Chondrocyte (in vitro differentiated cells): ENCODE measurements at regions not wholly inside any gene's neighbourhood (a gene's known extent, or its start where the extent isn't known, plus 50 kb on each side); places are given as distances from the start of the nearest gene placed in this dataset.
A peak's percentile ranks its signal among the peaks of the same experiment; 100 is the strongest.
"Not testable (repeated sequence)": the region's sequence is repeated elsewhere in the genome, so short reads cannot be mapped to it uniquely, and the experiment has no call there.

Experiments used
- DNase-seq: peaks from one replicate; pipeline ENCODE4 v3.0.0; 2021; ENCODE audit warnings: mixed read lengths, low spot score
- H3K27ac Mint-ChIP-seq: one replicate; pipeline ENCODE4 v1.8.0; 2021; ENCODE audit warnings: mild to moderate bottlenecking, moderate library complexity, mixed read lengths; ENCODE audit not compliant: unreplicated experiment
- H3K27me3 Mint-ChIP-seq: 2 replicates; pipeline ENCODE4 v1.8.0; 2021; ENCODE audit warnings: low read depth, mixed read lengths
- H3K36me3 Mint-ChIP-seq: 2 replicates; pipeline ENCODE4 v1.8.0; 2021; ENCODE audit warnings: low read depth, mixed read lengths
- H3K4me1 Mint-ChIP-seq: 2 replicates; pipeline ENCODE4 v1.8.0; 2021; ENCODE audit warnings: low read depth, mild to moderate bottlenecking, mixed read lengths
- H3K4me3 Mint-ChIP-seq: one replicate; pipeline ENCODE4 v1.8.0; 2021; ENCODE audit warnings: mild to moderate bottlenecking, moderate library complexity, mixed read lengths; ENCODE audit not compliant: unreplicated experiment
- H3K9me3 Mint-ChIP-seq: 2 replicates; pipeline ENCODE4 v1.8.0; 2021; ENCODE audit warnings: low read depth, mixed read lengths
- CTCF ChIP-seq: fragments of 200-600 bp; sonication (generic); IDR thresholded peaks from 2 replicates; pipeline ENCODE4 v1.5.0; 2021; ENCODE audit warnings: antibody characterized with exemption, mild to moderate bottlenecking, moderate library complexity

- no peak for DNase-seq
- Mint-ChIP-seq H3K4me1 (peaks cover 16% of the 10 kb centered on the region), H3K9me3 (peaks cover 3% of the 10 kb centered on the region), H3K27ac (peak overlapping the region; percentile 51), H3K27me3 (peaks cover 17% of the 10 kb centered on the region), H3K36me3 (peaks cover 5% of the 10 kb centered on the region), H3K4me3 (no peak overlapping the region)
- no peak for TF ChIP-seq CTCF
Observed at GRCh38 chr3:194189243-194189791, 53.4 kb downstream of the HES1 start.

- not testable (repeated sequence) for H3K9me3 Mint-ChIP-seq, H3K27ac Mint-ChIP-seq, H3K4me3 Mint-ChIP-seq, DNase-seq, H3K36me3 Mint-ChIP-seq
- Mint-ChIP-seq H3K27me3 (peaks cover 36% of the 10 kb centered on the region), H3K4me1 (peaks cover 16% of the 10 kb centered on the region)
Observed at GRCh38 chr3:194191850-194192249, 55.9 kb downstream of the HES1 start.

- no peak for TF ChIP-seq CTCF
- H3K36me3 Mint-ChIP-seq: peaks cover 5% of the 10 kb centered on the region
- H3K4me1 Mint-ChIP-seq: peaks cover 5% of the 10 kb centered on the region
- no peak for DNase-seq
- H3K9me3 Mint-ChIP-seq: peaks cover 3% of the 10 kb centered on the region
- H3K27me3 Mint-ChIP-seq: peaks cover 55% of the 10 kb centered on the region
- H3K27ac Mint-ChIP-seq: no peak overlapping the region
- no peak overlapping the region for H3K4me3 Mint-ChIP-seq
Observed at GRCh38 chr3:194194051-194194756, 58.3 kb downstream of the HES1 start.

- DNase-seq: no peak
- Mint-ChIP-seq H3K27me3 (peaks cover 58% of the 10 kb centered on the region), H3K9me3 (peaks cover 3% of the 10 kb centered on the region), H3K4me3 (no peak overlapping the region), H3K27ac (no peak overlapping the region), H3K4me1 (no peaks in the 10 kb centered on the region), H3K36me3 (peaks cover 5% of the 10 kb centered on the region)
- TF ChIP-seq CTCF: no peak
Observed at GRCh38 chr3:194194757-194195085, 58.8 kb downstream of the HES1 start.

- H3K27ac Mint-ChIP-seq: no peak overlapping the region
- peaks cover 5% of the 10 kb centered on the region for H3K4me1 Mint-ChIP-seq
- no peak for DNase-seq
- TF ChIP-seq CTCF: no peak
- H3K36me3 Mint-ChIP-seq: peaks cover 5% of the 10 kb centered on the region
- no peak overlapping the region for H3K4me3 Mint-ChIP-seq
- H3K9me3 Mint-ChIP-seq: peaks cover 3% of the 10 kb centered on the region
- H3K27me3 Mint-ChIP-seq: peaks cover 62% of the 10 kb centered on the region
Observed at GRCh38 chr3:194195611-194196010, 59.7 kb downstream of the HES1 start.

GRCh38 chr3:194196876-194197275 is 60.9 kb downstream of the HES1 start:
- peaks cover 74% of the 10 kb centered on the region for H3K27me3 Mint-ChIP-seq
- H3K27ac Mint-ChIP-seq: no peak overlapping the region
- no peaks in the 10 kb centered on the region for H3K9me3 Mint-ChIP-seq
- peaks cover 8% of the 10 kb centered on the region for H3K4me1 Mint-ChIP-seq
- peaks cover 1% of the 10 kb centered on the region for H3K36me3 Mint-ChIP-seq
- no peak for DNase-seq
- TF ChIP-seq CTCF: no peak
- H3K4me3 Mint-ChIP-seq: no peak overlapping the region
